Activated CD4-positive, alpha-beta memory T cell treated with anti-CD3 and anti-CD28 coated beads, Interleukin-2, amount 10 ng/mL, durations not matched to agents 7 days and 5 days (primary cell): ENCODE measurements at regions not wholly inside any gene's neighbourhood (a gene's known extent, or its start where the extent isn't known, plus 50 kb on each side); places are given as distances from the start of the nearest gene placed in this dataset.

Experiments
- CTCF ChIA-PET: fragments of 350-600 bp; sonication (Branson Sonifier 250); formaldehyde crosslinking; loops from one replicate; lab custom pipeline; 2021; ENCODE audit warnings: antibody characterized with exemption, inconsistent platforms; lab: Charles Lee
- POLR2A ChIA-PET: fragments of 350-600 bp; sonication (Branson Sonifier 250); formaldehyde crosslinking; loops from one replicate; lab custom pipeline; 2021; ENCODE audit warnings: antibody characterized with exemption; lab: Charles Lee
- DNase-seq: peaks from one replicate; pipeline ENCODE4 v3.0.0-alpha.2; 2020
- H3K27ac Mint-ChIP-seq: one replicate; pipeline ENCODE4 v1.8.0; 2021; ENCODE audit warnings: mild to moderate bottlenecking, mixed read lengths
- H3K27me3 Mint-ChIP-seq: one replicate; pipeline ENCODE4 v1.8.0; 2021; ENCODE audit warnings: mixed read lengths
- H3K36me3 Mint-ChIP-seq: one replicate; pipeline ENCODE4 v1.8.0; 2021; ENCODE audit warnings: low read depth, mixed read lengths
- H3K4me1 Mint-ChIP-seq: one replicate; pipeline ENCODE4 v1.8.0; 2021; ENCODE audit warnings: mixed read lengths
- H3K4me3 Mint-ChIP-seq: one replicate; pipeline ENCODE4 v1.8.0; 2021; ENCODE audit warnings: mild to moderate bottlenecking, mixed read lengths
- H3K9me3 Mint-ChIP-seq: one replicate; pipeline ENCODE4 v1.8.0; 2021; ENCODE audit warnings: mixed read lengths

DNA sequence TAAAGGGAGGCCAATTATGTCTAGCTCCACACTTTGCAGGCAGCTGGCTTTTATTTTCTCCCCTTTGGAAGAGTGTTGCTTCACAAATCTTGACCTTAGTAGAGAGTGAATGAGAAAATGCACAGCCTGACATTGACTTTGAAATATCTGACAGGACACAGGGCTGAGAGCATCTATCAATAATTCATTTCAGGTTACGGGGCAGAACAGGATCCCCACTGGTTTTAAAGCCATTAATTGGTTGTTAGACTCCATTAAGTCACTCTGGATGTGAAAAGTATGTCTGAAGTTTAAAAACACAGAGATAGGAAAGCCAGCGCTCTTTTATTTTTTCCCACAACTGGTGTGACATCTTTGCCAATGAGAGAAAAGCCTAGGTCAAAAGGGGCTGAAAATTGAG is 251.9 kb upstream of the TMC3 start:
- Mint-ChIP-seq H3K27ac (no peak overlapping the region), H3K4me3 (no peak overlapping the region), H3K9me3 (no peaks in the 10 kb centered on the region), H3K27me3 (no peaks in the 10 kb centered on the region), H3K4me1 (no peaks in the 10 kb centered on the region), H3K36me3 (no peaks in the 10 kb centered on the region)
- no peak for DNase-seq
- ChIA-PET POLR2A (no interaction called here), CTCF (no interaction called here)

DNA sequence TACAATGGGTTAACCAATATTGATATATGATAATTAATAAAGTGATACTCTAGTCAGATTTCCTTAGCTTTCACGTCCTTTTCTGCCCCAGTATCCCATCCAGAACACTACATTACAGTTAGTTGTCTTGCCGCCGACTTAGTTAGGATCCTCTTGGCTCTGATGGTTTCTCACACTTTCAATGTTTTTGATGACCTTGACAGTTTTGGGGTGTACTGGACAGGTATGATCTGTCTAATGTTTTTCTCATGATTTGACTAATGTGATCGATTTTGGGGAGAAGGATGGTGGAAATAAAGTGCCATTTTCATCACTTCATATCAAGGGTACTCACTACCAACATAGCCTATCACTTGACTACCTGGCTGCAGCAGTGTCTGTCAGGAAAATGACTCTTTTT is 245.0 kb upstream of the TMC3 start:
- Mint-ChIP-seq H3K27ac (no peak overlapping the region), H3K36me3 (no peaks in the 10 kb centered on the region), H3K9me3 (no peaks in the 10 kb centered on the region), H3K4me1 (no peaks in the 10 kb centered on the region), H3K4me3 (no peak overlapping the region), H3K27me3 (no peaks in the 10 kb centered on the region)
- no peak for DNase-seq
- POLR2A ChIA-PET: no interaction called here
- CTCF ChIA-PET: no interaction called here

DNA sequence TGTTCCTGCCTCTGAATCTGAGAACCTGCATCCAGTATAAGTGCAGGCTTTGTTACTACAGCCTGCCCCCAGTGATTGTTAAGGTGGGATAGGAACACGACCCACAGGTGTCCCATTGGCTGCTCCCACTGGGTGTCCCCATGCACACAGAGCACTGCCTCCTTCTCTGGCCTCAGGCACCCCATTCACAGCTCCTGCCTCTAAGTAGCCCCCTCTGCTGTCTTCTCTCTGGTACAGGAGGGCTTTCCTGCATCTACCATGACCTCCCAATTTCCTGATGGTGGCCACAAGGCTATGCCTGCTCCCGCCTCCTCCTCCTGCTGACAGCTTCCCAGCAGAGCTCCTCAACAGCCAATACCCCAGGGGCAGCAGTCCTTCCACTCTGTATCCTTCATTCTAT is 238.6 kb upstream of the TMC3 start:
- ChIA-PET CTCF (no interaction called here), POLR2A (no interaction called here)
- no peaks in the 10 kb centered on the region for H3K36me3 Mint-ChIP-seq
- no peak for DNase-seq
- H3K27ac Mint-ChIP-seq: no peak overlapping the region
- peaks cover 3% of the 10 kb centered on the region for H3K27me3 Mint-ChIP-seq
- no peaks in the 10 kb centered on the region for H3K9me3 Mint-ChIP-seq
- no peak overlapping the region for H3K4me3 Mint-ChIP-seq
- H3K4me1 Mint-ChIP-seq: no peaks in the 10 kb centered on the region

DNA sequence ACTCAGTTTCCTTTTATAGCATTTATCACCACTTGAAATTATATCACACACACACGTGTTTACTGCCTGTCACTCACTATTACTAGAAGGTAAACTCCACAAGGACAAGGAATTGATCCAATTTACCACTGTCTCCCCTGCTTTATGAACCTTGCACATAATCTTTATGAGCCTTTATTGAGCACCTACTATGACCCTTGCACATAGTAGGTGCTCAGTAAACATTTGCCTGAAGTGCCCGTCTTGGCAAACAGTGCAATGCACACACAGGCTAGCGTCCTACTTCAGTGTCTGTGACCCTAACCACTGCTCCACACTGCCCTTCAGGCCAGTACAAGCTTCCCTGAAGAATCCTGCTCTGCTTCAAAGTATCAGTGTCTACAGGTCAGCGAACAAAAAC is 237.7 kb upstream of the TMC3 start:
- DNase-seq: no peak
- Mint-ChIP-seq H3K27ac (no peak overlapping the region), H3K36me3 (no peaks in the 10 kb centered on the region), H3K9me3 (no peaks in the 10 kb centered on the region), H3K27me3 (peaks cover 3% of the 10 kb centered on the region), H3K4me1 (no peaks in the 10 kb centered on the region), H3K4me3 (no peak overlapping the region)
- POLR2A ChIA-PET: no interaction called here
- CTCF ChIA-PET: no interaction called here

DNA sequence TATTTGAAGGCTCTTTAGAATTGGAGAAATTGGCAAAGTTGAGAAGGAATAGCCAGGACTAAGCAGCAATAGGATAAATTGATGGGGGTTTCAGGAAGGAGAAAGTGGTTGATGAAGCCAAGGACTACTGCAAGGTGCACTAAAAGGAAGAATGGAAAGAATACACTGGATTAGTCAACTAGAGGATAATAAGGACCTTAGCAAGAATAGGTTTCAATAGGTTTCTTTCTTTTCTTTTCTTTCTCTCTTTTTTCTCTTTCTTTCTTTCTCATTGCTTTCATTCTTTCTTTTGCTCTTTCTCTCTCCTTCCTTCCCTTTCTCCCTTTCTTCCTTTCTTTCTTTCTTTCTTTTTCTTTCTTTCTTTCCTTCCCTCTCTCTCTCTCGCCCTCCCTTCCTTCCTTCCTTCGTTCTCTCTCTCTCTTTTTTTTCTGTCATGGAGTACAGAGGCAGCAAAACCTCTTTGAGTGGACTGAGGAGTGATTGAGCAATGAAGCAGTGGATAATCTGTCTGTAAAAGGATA is 234.4 kb upstream of the TMC3 start:
- no peaks in the 10 kb centered on the region for H3K36me3 Mint-ChIP-seq
- DNase-seq: no peak
- H3K9me3 Mint-ChIP-seq: no peaks in the 10 kb centered on the region
- H3K4me3 Mint-ChIP-seq: no peak overlapping the region
- H3K27ac Mint-ChIP-seq: no peak overlapping the region
- no peaks in the 10 kb centered on the region for H3K4me1 Mint-ChIP-seq
- POLR2A ChIA-PET: no interaction called here
- CTCF ChIA-PET: no interaction called here
- peaks cover 3% of the 10 kb centered on the region for H3K27me3 Mint-ChIP-seq

DNA sequence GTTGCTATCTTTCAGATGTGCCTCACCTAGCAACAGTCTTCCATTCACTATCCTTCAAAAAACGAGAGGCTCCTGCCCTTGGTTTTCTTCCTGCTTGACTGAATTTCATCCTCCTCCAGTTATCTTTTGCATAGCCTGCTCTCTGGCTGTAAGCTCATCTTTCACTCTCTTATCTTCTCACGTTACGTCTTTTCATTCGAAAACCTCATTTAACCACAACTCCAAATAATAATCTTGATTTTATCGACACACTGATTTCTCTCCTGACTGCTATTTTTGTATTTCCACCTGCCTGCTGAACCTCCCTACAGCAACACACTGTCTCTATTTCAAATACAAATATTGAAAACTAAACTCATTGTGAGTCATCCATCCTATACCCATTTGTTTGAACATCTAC is 230.7 kb upstream of the TMC3 start:
- Mint-ChIP-seq H3K27ac (no peak overlapping the region), H3K4me1 (no peaks in the 10 kb centered on the region), H3K27me3 (peaks cover 3% of the 10 kb centered on the region), H3K36me3 (peaks cover 3% of the 10 kb centered on the region), H3K4me3 (no peak overlapping the region), H3K9me3 (peaks cover 7% of the 10 kb centered on the region)
- ChIA-PET POLR2A (no interaction called here), CTCF (no interaction called here)
- no peak for DNase-seq

DNA sequence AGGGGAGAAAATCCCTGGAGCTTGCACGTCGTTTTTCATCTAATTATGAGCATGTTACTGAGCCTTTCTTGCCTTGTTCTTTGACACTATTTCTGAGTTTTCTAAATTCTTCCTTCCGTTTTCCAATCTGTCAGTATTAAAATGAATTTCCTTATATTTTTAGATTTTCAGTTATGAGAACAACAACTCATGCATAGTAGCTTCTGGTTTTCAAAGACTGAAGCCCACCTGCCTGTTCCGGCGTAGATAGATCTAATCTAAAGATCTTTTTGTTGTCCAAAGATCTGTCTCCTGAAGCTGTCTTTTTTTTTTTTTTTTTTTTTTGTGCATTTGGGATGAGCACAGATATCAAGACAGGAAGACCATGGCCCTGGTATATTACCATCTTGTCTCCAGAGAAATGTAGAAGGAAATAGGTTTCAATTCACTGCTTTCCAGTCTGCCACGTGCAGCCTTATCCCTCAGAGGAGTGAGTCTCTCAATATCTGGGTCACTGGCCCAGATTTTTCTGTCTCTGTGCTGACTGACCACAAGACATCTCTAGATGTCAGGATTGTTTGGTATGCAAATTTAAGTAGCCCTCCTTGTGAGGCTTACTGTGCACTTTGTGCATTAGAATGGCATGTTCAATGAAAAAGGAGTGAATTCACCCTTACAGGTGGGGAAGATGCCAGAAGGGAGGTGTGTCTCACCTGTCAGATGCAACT is 222.3 kb upstream of the TMC3 start:
- no peak for DNase-seq
- Mint-ChIP-seq H3K36me3 (peaks cover 3% of the 10 kb centered on the region), H3K4me3 (no peak overlapping the region), H3K27ac (no peak overlapping the region), H3K27me3 (no peaks in the 10 kb centered on the region), H3K4me1 (no peaks in the 10 kb centered on the region), H3K9me3 (peaks cover 7% of the 10 kb centered on the region)
- ChIA-PET CTCF (no interaction called here), POLR2A (no interaction called here)

DNA sequence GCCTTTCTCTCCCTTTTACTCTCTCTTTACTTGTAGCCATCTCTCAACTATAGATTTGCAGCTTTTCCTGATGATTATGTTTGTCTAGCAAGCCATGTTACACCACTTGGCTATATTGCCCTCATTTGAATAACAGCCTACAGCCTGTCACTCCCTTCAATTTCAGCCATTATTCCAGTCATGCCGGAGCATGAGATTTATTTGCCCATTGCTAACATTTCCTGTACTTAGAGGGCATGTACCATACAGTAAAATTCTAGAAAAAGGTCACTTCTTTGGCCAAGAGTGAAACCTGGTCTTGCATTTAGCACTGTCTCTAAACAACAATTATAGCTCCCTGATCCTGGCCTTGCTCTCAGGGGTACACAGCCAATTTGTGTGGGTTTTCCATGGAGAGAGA is 221.7 kb upstream of the TMC3 start:
- no peak for DNase-seq
- H3K4me1 Mint-ChIP-seq: no peaks in the 10 kb centered on the region
- POLR2A ChIA-PET: no interaction called here
- no peak overlapping the region for H3K27ac Mint-ChIP-seq
- peaks cover 5% of the 10 kb centered on the region for H3K9me3 Mint-ChIP-seq
- H3K36me3 Mint-ChIP-seq: peaks cover 2% of the 10 kb centered on the region
- H3K27me3 Mint-ChIP-seq: no peaks in the 10 kb centered on the region
- no peak overlapping the region for H3K4me3 Mint-ChIP-seq
- CTCF ChIA-PET: no interaction called here

DNA sequence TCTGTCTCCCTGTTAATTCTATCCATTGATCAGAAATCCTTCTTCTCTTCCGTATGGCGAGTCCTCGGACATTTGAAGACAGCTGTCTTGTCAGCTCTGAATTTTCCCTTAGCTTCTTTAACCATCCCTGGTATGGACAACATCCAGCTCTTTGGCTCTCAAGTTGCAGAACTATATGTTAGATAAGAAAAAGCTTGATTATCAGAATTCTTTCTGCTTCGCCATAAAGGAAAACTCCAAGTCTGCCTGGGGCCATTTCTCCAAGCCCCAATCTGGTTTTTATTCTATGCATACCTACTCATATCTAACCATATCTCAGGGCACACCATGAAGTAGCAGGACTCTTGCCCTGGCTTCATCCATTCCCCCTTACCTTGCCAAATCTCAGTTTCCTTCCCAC is 215.7 kb upstream of the TMC3 start:
- ChIA-PET POLR2A (no interaction called here), CTCF (no interaction called here)
- no peaks in the 10 kb centered on the region for H3K4me1 Mint-ChIP-seq
- no peaks in the 10 kb centered on the region for H3K27me3 Mint-ChIP-seq
- no peaks in the 10 kb centered on the region for H3K36me3 Mint-ChIP-seq
- H3K9me3 Mint-ChIP-seq: peaks cover 2% of the 10 kb centered on the region
- H3K4me3 Mint-ChIP-seq: no peak overlapping the region
- no peak overlapping the region for H3K27ac Mint-ChIP-seq
- no peak for DNase-seq

DNA sequence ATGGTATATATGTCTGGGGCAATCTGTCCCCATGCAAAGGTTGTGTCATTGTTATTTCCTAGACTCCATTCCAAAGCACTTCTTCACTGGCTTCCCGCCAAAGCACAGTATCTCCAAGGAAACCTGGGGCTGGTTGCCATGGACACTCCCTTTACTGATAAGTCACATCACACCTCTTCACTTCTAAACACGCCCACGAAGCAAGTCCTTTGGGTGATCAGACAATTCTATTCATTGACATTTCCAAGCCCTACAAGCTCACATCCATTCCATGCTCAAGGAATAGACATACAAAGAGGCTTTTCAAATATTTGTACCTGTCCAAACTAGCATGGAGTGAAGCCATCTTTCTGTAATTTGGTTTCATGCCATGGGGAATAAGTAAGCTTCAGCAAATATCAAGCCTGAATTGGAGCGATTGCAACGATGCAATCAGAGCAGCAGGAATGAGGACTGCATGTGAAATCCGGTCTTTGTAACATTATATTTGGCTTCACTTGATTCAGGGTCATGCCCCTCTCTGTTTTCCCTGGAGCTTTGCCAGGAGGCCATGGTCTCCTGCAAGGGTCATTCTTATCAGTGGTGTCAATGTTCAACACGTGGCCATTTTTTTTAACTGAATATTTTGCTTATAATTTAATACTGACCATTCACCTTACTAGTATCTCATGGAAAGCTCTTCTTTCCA is 201.6 kb upstream of the TMC3 start:
- no peak for DNase-seq
- peaks cover 5% of the 10 kb centered on the region for H3K4me1 Mint-ChIP-seq
- H3K27ac Mint-ChIP-seq: no peak overlapping the region
- no peak overlapping the region for H3K4me3 Mint-ChIP-seq
- H3K9me3 Mint-ChIP-seq: no peaks in the 10 kb centered on the region
- ChIA-PET POLR2A (no interaction called here), CTCF (no interaction called here)
- no peaks in the 10 kb centered on the region for H3K27me3 Mint-ChIP-seq
- H3K36me3 Mint-ChIP-seq: no peaks in the 10 kb centered on the region

DNA sequence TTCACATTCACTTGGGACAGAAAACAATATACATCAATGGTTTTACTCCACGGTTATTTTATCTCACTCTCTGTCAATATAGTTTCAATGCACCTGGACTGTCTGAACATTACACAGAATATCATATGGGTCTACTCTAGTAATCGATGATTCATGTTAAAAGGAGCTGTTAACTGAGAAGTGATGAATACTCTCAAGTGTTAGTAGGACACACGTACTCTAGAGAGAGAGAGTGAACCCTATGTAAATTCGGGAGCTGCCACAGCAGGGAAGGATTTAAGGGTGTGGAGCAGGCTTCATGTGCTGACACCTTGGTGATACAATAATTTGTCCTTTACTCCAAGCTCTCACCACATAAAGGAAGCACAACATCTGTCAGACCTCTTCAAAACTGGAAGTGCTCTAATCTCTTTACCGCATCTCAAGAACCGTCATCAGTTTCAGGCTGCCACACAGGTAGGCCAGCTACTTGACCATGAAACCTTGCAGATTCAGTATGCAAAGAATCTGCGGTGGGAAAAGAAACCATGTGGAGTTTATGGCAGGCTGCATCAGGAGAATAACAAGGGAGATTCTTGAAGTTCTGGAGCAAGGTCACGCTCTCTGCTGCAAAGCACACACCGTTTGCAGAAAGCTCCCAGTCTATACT is 199.2 kb upstream of the TMC3 start:
- no peaks in the 10 kb centered on the region for H3K36me3 Mint-ChIP-seq
- ChIA-PET CTCF (no interaction called here), POLR2A (no interaction called here)
- H3K27ac Mint-ChIP-seq: no peak overlapping the region
- no peak overlapping the region for H3K4me3 Mint-ChIP-seq
- H3K9me3 Mint-ChIP-seq: no peaks in the 10 kb centered on the region
- peaks cover 5% of the 10 kb centered on the region for H3K4me1 Mint-ChIP-seq
- no peak for DNase-seq
- no peaks in the 10 kb centered on the region for H3K27me3 Mint-ChIP-seq

DNA sequence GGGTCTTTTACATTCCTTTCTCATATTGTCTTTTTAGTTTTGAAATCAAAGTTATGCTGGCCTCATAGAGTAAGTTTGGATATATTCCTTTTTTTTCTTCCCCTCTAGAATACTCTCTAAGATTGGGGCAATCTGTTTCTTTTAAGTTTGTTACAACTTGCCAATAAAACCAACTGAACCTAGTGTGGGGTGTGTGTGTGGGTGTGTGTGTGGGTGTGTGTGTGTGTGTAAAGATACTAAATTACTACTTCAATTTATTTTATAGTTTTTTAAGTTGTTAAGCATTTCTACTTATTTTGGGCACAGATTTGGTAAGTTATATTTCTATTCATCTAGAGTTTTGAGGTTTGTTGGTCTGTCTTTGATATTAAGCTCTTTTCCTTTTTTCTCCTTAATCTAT is 198.2 kb upstream of the TMC3 start:
- no peak overlapping the region for H3K4me3 Mint-ChIP-seq
- no peak for DNase-seq
- peaks cover 5% of the 10 kb centered on the region for H3K4me1 Mint-ChIP-seq
- no peaks in the 10 kb centered on the region for H3K9me3 Mint-ChIP-seq
- no peak overlapping the region for H3K27ac Mint-ChIP-seq
- ChIA-PET POLR2A (no interaction called here), CTCF (no interaction called here)
- no peaks in the 10 kb centered on the region for H3K27me3 Mint-ChIP-seq
- H3K36me3 Mint-ChIP-seq: no peaks in the 10 kb centered on the region

DNA sequence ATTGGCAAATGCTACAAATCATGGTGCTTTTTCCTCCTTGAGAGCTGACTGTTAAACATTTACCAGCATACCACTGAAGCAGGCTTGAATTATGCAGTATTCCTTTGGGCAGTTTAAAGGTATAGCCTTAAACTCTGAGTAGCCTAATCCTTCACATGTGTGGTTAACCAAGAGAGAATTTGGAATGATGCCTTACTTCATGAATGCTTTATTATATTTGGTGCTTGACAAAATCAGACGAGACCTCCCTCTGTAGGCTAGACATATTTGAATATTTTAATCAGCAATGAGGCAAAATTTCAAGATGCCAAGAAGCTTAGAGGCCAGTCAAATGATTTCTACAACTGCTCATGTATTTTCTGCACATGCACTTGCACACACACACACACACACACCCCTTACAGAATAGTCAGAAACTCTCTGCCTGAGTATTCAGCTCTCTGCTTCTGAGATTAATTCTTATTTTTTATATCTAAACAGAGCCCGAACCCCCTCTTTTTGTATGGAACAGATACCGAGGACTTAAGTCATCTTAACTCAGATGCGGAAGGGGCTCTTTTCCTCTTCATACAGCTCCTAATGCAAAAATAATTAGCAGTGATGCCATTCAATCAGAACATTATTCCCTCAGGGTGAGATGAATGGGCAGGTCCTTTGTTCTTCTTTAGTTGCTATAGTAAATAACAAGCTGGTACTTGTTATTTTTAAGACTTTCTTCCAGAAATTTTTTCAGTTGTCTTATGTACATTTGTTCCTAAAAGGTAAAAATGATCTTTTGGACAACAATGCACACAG is 195.5 kb upstream of the TMC3 start:
- no peaks in the 10 kb centered on the region for H3K36me3 Mint-ChIP-seq
- CTCF ChIA-PET: no interaction called here
- no peak overlapping the region for H3K4me3 Mint-ChIP-seq
- DNase-seq: no peak
- H3K9me3 Mint-ChIP-seq: no peaks in the 10 kb centered on the region
- POLR2A ChIA-PET: no interaction called here
- no peaks in the 10 kb centered on the region for H3K27me3 Mint-ChIP-seq
- H3K27ac Mint-ChIP-seq: no peak overlapping the region
- H3K4me1 Mint-ChIP-seq: peaks cover 5% of the 10 kb centered on the region
